Kasumi-1 (cell line): ENCODE measurements at regions not wholly inside any gene's neighbourhood (a gene's known extent, or its start where the extent isn't known, plus 50 kb on each side); places are given as distances from the start of the nearest gene placed in this dataset.
"Not testable (repeated sequence)": the region's sequence is repeated elsewhere in the genome, so short reads cannot be mapped to it uniquely, and the experiment has no call there.

ENCODE experiments used
- DNase-seq, 2 experiments: peaks; one replicate each; lab custom pipeline; 2025; lab: John Stamatoyannopoulos, UW

DNA sequence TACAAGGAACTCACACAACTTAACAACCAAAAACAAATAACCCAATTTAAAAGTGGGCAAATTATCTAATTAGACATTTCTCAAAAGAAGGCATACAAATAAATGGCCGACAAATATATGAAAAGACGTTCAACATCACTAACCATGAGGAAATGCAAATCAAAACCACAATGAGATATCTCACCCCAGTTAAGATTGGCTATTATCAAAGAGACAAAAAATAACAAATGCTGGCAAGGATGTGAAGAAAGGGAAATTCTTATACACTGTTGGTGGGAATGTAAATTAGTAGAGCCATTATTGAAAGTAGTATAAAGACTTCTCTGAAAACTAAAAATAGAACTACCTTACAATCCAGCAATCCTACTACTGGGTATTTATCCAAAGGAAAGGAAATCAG lies 96.7 kb upstream of the SIRPG start:
- DNase-seq = no peak

DNA sequence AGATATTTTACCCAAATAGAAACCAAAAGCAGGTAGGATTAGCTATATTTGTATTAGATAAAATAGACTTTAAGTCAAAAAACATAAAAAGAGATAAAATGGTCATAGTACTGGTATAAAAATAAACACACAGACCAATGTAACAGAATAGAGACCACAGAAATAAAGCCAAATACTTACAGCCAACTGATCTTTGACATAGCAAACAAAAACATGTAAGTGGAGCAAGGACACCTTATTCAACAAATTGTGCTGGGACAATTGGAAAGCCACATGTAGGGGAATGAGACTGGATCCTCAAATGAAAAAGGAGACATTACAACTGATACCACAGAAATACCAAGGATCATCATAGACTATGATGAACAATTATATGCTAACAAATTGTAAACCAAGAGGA lies 94.5 kb upstream of the SIRPG start:
- no peak for DNase-seq

DNA sequence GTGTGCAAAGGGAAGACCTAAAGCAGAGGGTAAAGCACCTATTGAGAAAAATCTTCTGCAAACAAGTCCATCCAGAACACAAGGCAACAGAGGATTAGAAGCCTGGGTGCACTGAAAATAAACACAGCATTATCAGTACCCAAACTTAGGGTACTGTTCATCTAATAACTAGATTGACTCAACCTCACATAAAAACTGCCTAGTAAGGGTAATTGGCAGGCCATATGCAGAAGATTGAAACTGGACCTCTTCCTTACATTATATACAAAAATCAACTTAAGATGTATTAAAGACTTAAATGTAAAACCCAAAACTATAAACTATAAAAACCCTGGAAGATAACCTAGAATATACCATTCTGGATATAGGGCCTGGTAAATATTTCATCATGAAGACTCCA lies 91.2 kb upstream of the SIRPG start:
- no peak for DNase-seq

DNA sequence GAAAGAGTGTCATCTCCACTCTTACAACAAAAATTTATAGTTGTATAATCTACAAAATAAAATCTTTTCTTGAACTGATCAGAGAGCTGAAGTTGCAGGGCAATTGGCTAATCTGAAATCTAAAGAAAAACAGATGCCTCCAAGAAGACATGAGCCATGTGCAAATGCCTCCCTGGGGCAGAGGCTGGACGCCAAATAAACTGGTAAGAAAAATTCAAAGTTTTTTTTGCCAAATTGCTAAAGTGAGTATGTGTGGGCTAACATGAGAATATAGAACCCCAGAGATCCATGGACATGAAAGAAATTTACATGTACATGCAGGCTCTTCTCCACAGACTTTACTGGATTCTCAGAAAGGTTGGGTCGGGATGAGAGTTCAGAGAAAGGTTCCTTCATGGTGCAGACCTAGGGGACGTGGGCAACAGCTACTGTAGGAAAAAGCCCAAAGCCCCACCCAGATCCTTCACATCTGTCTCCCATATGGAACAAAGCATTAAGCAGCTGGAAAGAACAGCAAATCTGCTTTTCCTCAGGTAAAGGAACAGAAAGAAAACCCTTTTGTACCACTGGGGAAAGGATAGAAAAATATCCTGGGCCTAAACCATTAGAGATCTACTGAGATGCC lies 90.5 kb upstream of the SIRPG start:
- no peak for DNase-seq

DNA sequence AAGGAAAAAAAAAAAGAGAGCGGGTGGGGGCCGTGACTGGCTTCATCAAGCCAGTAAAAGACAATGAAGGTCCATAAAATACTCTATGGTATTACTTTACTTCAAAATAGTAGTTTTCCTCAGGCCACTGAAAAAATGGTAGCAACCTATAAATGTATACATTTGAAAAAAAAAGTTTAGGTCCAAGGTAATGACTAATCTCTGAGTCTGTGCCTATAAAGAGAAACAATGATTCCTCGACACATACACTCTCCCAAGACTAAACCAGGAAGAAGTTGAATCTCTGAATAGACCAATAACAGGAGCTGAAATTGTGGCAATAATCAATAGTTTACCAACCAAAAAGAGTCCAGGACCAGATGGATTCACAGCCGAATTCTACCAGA lies 84.5 kb upstream of the SIRPG start:
- not testable (repeated sequence) for DNase-seq

DNA sequence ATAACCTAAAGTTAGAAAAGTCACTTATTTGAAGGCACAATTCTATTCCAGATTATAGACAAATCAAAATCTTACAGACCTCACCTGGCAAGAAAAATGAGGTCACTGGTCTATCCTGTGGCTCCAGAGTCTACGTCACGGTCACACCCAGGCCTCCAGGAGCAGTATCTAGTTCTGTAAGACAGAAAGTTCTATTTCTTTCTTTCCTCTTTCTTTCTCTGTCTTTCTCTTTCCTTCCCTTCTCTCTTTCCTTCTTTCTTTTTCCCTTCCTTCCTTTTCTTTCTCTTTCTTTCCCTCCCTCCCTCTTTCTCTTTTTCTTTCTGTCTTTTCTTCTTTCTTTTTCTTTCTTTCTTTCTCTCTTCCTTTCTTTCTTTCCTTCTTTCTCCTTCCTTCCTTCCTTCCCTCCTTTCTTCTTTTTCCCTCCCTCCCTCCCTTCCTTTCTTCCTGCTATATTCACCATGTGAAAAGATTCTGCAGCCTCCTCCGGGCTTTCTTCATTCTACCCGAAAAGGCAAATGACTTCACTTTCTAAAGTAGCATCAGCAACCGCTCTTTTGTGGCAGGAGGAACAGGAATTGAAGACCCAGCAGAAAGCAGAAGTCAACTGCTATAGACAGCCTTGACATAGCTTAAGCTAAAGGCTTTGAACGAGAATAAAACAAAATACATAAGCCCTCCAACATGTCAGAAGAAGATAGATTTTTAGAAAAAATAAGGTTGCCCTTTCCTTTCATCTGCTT lies 83.9 kb upstream of the SIRPG start:
- DNase-seq = peak; percentile 90 to 92

DNA sequence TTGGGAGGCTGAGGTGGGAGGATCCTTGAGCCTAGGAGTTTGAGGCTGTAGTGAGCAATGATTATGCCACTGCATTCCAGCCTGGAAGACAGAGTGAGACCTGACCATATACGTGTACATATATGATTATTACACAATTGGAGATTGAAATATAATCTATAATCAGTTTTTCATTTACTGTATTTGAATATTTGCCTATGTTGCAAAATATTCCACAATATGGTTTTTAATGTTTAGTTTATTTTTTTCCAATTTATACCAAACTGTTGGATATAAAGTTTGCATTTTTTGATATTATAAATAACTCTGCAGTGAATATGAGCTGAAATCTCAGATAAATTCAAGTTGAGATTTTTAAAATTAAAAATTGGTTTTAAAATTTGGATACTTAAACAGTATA lies 79.6 kb upstream of the SIRPG start:
- DNase-seq = no peak

DNA sequence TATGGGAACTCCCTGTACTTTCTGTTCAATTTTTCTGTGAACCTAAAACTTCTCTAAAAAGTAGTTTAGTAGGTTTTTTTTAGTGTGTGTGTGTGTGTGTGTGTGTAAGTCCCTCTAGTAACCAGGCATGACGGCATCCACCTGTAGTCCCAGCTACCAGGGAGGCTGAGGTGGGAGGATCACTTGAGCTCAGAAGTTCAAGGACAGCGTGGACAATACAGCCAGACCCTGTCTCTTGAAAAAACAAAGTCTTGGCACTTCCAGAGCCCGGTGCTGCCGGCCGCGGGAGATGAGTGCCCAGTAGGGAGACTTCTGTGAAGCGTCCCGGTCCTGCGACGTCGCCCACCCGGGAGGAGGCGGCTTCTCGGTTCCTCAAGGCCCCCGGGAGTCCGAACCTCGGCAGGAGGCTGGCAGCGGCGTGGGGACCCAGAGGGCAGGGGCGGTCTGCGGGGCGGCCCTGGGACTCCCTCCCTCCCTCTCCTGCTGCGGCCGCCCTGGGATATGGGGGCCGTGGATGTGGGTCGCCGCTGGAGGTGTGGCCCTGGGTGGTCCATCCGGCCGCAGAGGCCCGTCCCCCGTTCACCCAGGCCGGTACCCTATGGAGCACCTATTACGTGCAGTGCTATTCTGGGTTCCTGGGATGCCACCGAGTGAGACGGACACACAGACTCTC lies 78.0 kb upstream of the SIRPG start:
- no peak for DNase-seq

DNA sequence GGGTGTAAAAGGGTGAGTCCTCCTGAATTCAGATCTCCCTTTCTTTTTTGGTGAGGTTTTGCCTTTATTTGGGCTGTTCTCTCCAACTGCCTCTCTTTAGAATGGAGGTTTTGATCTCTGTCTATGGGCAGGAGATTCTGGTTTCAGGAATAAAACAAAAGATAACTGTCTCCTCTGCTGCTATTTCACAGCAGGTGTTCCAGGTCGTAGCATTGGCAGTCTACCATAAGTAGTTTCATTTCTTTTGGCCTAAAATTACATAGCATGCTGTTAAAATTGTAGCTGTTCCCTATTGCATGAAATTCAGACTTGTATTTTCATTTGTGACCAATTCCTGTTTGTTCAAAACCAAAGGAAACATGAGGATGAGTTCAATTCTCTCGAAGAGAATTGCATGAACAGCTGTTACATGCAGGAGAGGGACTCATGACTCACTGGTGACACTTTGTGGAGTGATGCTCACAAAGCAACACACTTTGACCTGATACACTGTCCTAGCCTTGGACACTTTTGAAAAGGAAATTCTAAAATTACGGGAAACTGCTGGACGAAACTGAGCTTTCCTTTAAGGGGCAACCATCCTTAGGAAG lies 76.8 kb upstream of the SIRPG start:
- DNase-seq = peak; percentile 41 to 50

DNA sequence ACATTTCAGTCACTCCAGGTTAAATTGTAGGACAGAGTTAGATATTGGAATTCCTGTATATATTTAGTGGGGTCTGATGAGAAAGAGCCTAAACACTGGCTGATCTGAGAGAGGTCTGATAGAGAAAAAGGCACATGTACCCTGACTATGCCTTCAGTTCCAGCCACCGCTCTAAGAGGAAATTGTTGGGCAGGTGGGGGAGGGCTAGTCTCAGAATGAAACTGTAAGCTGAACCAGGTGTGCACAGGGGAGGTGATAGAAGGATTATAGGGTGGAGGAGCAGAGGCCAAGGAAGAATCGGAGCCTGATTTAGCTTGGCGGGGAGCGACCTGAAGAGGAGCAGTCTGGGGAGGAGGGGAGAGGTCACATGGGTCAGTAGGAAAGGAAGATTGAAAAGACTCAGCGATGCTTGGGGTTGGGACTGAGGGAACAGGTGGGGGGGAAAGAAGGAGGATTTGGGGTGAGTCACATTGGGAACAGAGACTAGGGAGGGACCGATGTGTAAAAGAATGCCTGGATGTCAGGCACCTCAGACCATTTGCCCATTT lies 74.3 kb upstream of the SIRPG start:
- not testable (repeated sequence) for DNase-seq

DNA sequence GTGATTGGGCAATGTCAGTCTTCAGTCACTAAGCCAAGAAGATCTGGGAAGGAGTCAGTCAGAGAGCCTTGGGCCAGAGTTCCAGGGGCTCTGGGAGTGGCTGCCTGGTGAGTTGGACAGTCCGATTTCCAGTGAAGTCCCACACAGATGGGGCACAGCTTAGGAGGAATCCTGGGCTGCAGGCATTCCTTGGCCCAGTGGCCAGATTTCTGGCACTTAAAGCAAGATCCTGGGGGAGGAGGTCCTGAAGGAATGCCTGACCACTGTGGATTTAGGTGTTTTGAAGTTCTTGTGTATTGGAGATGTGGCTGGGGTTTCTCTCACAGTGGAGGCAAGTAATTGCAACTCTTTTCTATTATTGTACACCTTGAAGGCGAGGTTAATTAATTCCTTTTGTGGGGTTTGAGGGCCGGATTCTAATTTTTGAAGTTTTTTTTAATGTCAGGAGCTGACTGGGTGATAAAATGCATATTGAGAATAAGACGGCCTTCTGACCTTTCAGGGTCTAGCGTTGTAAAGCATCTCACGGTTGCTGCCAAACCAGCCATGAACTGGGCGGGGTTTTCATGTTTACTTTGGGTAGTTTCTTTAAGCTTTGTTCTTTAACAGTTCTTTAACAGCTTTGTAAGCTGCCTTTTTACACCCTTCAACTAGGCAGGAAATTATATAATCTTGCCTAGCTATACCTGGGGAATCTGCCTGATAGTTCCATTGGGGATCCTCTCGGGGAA lies 73.6 kb upstream of the SIRPG start:
- not testable (repeated sequence) for DNase-seq

DNA sequence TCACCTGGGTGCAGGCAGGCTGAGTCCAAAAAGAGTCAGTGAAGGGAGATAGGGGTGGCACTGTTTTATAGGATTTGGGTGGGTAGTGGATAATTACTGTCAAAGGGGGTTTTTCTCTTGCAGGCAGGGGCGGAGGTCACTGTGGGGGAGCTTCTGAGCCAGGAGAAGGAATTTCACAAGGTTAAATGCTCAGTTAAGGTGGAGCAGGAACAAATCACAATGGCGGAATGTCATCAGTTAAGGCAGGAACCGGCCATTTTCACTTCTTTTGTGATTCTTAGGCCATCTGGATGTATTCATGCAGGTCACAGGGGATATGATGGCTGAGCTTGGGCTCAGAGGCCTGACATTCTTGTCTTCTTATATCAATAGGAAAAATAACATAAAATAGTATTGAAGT lies 69.7 kb upstream of the SIRPG start:
- DNase-seq = not testable (repeated sequence)

DNA sequence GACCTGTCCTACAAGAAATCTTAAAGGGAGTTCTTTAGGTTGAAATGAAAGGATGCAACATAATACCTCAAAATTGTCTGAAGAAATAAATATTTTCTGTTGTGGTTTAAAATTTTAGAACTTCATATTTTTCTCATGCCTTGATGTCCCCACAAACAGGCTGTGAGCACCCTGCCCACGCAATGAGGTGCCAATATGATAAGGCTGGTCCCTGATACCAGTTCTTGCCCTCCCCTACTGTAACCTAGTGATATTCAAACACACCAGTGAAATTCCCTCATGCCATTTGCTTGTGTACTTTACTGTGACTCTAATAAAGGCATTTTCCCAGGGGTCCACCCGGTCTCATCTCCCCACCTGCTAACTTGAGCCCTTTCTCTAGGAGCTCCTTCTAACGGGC lies 67.3 kb upstream of the SIRPG start:
- no peak for DNase-seq

DNA sequence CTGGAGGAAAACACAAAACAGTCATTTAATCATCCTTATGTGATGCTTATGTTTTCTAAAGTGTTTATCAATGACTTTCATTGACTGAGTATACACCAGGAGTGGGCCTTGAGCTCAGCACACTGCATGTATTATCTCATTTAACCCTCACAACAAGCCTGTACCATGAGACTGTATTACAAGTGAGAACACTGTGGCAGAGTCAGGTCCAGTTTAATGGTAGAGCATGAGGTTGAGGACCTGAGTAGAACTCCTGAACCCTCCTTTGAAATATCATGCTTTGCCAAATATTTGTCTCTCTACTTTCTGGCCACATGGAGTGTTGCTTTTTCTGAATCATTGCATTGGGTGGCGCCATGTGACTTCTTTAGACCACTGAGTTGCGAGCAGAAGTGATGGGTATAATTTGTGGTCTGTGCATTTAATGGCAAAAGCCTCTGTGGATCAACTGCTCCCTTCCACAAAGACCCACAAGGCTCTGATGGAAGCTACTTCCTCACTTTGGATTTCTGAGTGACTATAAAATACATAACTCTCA lies 65.0 kb upstream of the SIRPG start:
- no peak for DNase-seq

DNA sequence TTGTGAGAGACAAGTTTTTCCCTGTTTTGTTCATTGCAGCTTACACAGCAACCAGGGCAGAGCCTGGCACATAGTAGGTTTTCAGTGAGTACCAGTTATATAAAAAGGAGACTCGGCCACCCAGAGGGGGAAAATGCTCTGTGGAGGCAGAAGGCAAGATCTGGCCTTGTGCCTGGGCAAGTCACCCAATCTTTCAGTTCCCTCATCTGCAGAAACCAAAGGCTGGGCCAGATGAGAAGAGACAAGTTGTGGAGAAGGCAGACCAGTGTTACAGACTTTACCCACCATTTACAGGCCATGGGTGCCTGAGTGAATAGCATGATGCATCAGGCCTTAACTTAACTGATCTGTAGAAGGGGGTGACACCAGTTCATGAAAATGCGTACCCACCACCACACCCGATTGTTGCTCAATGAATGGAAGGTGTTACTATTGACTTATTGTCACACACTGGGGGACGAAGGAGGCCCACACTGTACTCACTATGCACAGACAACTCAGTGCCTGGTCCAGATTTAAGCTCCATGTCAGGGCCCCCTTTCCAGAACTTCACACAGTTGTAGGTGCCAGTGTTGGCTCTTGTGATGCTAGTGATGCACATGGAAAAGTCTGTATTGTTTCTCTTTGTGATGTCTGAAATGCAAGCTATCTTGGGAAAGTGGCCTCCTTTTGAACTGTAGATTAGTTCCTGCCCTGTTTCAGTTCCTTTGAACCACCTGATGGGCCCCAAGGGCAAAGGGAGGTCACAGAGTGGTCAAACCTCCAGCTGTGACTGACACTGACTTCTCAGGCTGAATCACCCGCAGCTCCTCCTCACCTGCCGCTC lies 64.3 kb upstream of the SIRPG start:
- DNase-seq = no peak

DNA sequence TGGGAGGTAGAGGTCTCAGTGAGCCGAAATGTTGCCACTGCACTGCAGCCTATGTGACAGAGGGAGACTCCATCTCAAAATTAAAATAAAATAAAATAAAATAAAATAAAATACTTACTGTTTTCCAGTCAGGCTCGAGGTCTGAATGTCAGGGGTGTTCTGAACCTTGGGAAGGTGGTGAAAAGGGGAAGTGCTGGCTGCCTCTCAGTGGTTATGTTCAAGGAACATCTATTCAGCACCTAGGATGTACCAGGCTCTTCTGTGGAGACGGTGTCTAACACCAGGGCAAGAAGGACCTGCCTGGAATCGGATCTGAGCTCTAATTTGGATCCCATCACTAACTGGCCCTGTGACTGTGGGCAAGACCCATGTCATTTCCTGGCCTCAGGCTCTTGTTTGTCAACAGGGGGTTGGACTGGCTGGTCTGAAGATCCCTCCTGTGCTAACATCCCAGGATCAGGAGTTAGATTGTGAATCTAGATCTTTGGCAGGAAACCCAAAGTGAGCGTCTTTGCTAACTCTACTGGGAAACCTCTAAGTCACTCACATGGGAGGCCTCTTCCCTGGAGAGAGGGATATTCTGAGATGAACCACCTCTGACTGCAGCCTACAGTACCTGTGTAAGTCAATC lies 63.4 kb upstream of the SIRPG start:
- DNase-seq = no peak

DNA sequence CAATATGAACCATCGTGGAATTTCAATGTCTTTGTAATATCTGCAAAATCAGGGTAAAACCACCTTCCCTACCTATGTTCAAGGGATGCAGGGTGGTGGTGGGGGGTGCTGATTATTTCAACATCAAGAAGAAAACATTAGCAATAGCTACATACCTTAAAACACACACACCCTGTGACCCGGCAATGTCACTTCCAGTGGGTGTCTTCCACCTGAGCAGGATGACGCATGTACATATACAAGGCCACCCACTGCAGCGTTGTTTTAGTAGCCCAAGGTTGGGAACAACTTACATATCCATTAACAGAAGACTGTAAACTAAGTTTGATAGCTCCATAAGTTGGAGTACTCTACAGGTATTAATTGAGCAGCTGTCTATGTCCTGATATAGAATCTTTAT lies 62.6 kb upstream of the SIRPG start:
- DNase-seq = no peak

DNA sequence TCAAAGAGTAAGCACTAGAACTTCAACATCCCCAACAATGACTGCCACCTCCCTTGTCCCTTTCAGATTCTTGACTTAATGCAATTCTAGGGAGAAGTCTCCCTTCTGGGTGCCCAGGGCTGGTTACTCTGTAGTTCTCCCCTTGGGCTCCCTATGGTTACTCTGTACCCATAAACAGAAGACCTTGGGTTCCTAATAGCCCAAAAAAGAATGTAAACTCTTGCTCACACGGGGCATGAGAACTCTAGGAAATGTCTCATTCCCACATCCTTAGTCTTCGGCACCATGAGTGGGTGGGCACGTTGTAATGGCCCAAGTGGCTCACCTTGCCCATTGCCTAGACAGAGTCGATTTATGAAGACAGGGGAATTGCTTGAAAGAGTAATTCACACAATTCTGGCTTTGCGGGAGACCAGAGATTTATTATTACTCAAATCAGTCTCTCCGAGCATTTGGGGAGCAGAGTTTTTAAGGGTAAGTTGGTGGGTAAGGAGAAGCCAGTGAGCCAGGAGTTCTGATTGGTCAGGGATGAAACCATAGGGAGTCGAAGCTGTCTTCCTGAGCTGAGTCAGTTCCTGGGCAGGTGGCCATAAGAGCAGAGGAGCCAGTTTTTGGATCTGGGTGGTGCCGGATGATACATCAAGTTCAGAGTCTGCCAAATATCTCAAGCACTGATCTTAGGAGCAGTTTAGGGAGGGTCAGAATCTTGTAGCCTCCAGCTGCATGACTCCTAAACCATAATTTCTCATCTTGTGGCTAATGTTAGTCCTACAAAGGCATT lies 61.2 kb upstream of the SIRPG start:
- no peak for DNase-seq
